H9 (cell line): ENCODE measurements at regions not wholly inside any gene's neighbourhood (a gene's known extent, or its start where the extent isn't known, plus 50 kb on each side); places are given as distances from the start of the nearest gene placed in this dataset.

Source experiments
- DNase-seq: peaks from one replicate; pipeline ENCODE4 v3.0.0-alpha.2; 2017
- H2AFZ ChIP-seq: one replicate; pipeline ENCODE4 v1.6.1; 2013; ENCODE audit warnings: mild to moderate bottlenecking, low read length, control low read depth, moderate library complexity
- H2AK5ac ChIP-seq: 2 replicates; pipeline ENCODE4 v1.6.1; 2013; ENCODE audit warnings: low read length, control low read depth, mixed read lengths; ENCODE audit not compliant: insufficient read length
- H2BK120ac ChIP-seq: one replicate; pipeline ENCODE4 v1.6.1; 2013; ENCODE audit warnings: low read depth, mild to moderate bottlenecking, low read length, control low read depth, inconsistent platforms; ENCODE audit not compliant: poor library complexity, severe bottlenecking
- H2BK12ac ChIP-seq: 2 replicates; pipeline ENCODE4 v1.6.1; 2013; ENCODE audit warnings: low read length, control low read depth, mixed read lengths, low read depth; ENCODE audit not compliant: insufficient read length
- H2BK15ac ChIP-seq: 2 replicates; pipeline ENCODE4 v1.6.1; 2013; ENCODE audit warnings: low read depth, low read length, control low read depth
- H2BK20ac ChIP-seq: one replicate; pipeline ENCODE4 v1.6.1; 2013; ENCODE audit warnings: low read depth, mild to moderate bottlenecking, low read length, control low read depth, inconsistent platforms; ENCODE audit not compliant: poor library complexity, severe bottlenecking
- H2BK5ac ChIP-seq: 2 replicates; pipeline ENCODE4 v1.6.1; 2013; ENCODE audit warnings: low read length, control low read depth, mixed read lengths; ENCODE audit not compliant: insufficient read length
- H3K14ac ChIP-seq: 2 replicates; pipeline ENCODE4 v1.6.1; 2013; ENCODE audit warnings: low read length, control low read depth; ENCODE audit not compliant: insufficient read depth
- H3K18ac ChIP-seq: 2 replicates; pipeline ENCODE4 v1.6.1; 2013; ENCODE audit warnings: low read depth, mild to moderate bottlenecking, mixed read lengths, low read length, control low read depth; ENCODE audit not compliant: insufficient read length
- H3K23ac ChIP-seq: 2 replicates; pipeline ENCODE4 v1.6.1; 2013; ENCODE audit warnings: low read length, control low read depth, mixed read lengths, low read depth; ENCODE audit not compliant: insufficient read length
- H3K23me2 ChIP-seq: 2 replicates; pipeline ENCODE4 v1.6.1; 2013; ENCODE audit warnings: low read depth, mild to moderate bottlenecking, mixed read lengths, low read length, control low read depth; ENCODE audit not compliant: insufficient read length, poor library complexity, severe bottlenecking
- H3K27ac ChIP-seq: 2 replicates; pipeline ENCODE4 v1.5.1; 2013; ENCODE audit warnings: low read length, control low read depth, mixed read lengths, low read depth; ENCODE audit not compliant: insufficient read length
- H3K27me3 ChIP-seq: 2 replicates; pipeline ENCODE4 v1.6.1; 2013; ENCODE audit warnings: low read length, control low read depth, inconsistent platforms; ENCODE audit not compliant: insufficient read depth
- H3K4ac ChIP-seq: 2 replicates; pipeline ENCODE4 v1.6.1; 2013; ENCODE audit warnings: low read depth, mild to moderate bottlenecking, control low read depth, inconsistent platforms, low read length, moderate library complexity
- H3K4me1 ChIP-seq: 2 replicates; pipeline ENCODE4 v1.6.1; 2013; ENCODE audit warnings: low read length, control low read depth, inconsistent platforms; ENCODE audit not compliant: insufficient read depth
- H3K4me2 ChIP-seq: 2 replicates; pipeline ENCODE4 v1.6.1; 2013; ENCODE audit warnings: low read length, control low read depth, mixed read lengths; ENCODE audit not compliant: insufficient read length, insufficient read depth
- H3K56ac ChIP-seq: 2 replicates; pipeline ENCODE4 v1.6.1; 2013; ENCODE audit warnings: low read depth, mild to moderate bottlenecking, mixed read lengths, low read length, control low read depth; ENCODE audit not compliant: insufficient read length
- H3K79me1 ChIP-seq: 2 replicates; pipeline ENCODE4 v1.6.1; 2013; ENCODE audit warnings: low read depth, mild to moderate bottlenecking, moderate library complexity, low read length, control low read depth, inconsistent platforms; ENCODE audit not compliant: insufficient read depth, poor library complexity, severe bottlenecking
- H3K79me2 ChIP-seq: 2 replicates; pipeline ENCODE4 v1.6.1; 2013; ENCODE audit warnings: low read length, control low read depth, inconsistent platforms; ENCODE audit not compliant: insufficient read depth
- H3K9ac ChIP-seq: 2 replicates; pipeline ENCODE4 v1.6.1; 2013; ENCODE audit warnings: low read length, control low read depth, mixed read lengths; ENCODE audit not compliant: insufficient read length; ENCODE audit errors: extremely low read depth
- H3K9me3 ChIP-seq: one replicate; pipeline ENCODE4 v1.6.1; 2013; ENCODE audit warnings: low read depth, low read length, inconsistent platforms; ENCODE audit not compliant: control insufficient read depth
- H3T11ph ChIP-seq: one replicate; pipeline ENCODE4 v1.6.1; 2013; ENCODE audit warnings: mild to moderate bottlenecking, low read length, control low read depth, inconsistent platforms
- H4K20me1 ChIP-seq: one replicate; pipeline ENCODE4 v1.6.1; 2013; ENCODE audit not compliant: control insufficient read depth, insufficient read length, insufficient read depth
- H4K5ac ChIP-seq: 2 replicates; pipeline ENCODE4 v1.6.1; 2013; ENCODE audit warnings: low read depth, mild to moderate bottlenecking, mixed read lengths, low read length, control low read depth; ENCODE audit not compliant: insufficient read length
- H4K8ac ChIP-seq: replicated peaks from 2 replicates; pipeline ENCODE4 v1.6.1; 2013; ENCODE audit warnings: low read length, control low read depth, mixed read lengths, low read depth; ENCODE audit not compliant: insufficient read length
- H4K91ac ChIP-seq: 2 replicates; pipeline ENCODE4 v1.6.1; 2013; ENCODE audit warnings: low read depth, mild to moderate bottlenecking, moderate library complexity, mixed read lengths, low read length, control low read depth; ENCODE audit not compliant: insufficient read length
- H3K27ac Mint-ChIP-seq, 3 experiments: 2 replicates in 2 of 3; 3 replicates in 1 of 3; pipeline ENCODE4 v1.8.0; 2020 to 2021; ENCODE audit warnings: mixed read lengths in 3 of 3, mild to moderate bottlenecking in 1 of 3, moderate library complexity in 1 of 3
- H3K27me3 Mint-ChIP-seq: 2 replicates; pipeline ENCODE4 v1.8.0; 2021; ENCODE audit warnings: low read depth, mild to moderate bottlenecking, moderate library complexity, mixed read lengths
- H3K36me3 Mint-ChIP-seq, 3 experiments: 2 replicates in 2 of 3; 3 replicates in 1 of 3; pipeline ENCODE4 v1.8.0; 2020 to 2021; ENCODE audit warnings: low read depth in 3 of 3, mixed read lengths in 3 of 3; ENCODE audit not compliant: insufficient read depth in 1 of 3
- H3K4me1 Mint-ChIP-seq, 2 experiments: 2 replicates each; pipeline ENCODE4 v1.8.0; 2020; ENCODE audit warnings: mixed read lengths in 2 of 2
- H3K4me3 Mint-ChIP-seq, 2 experiments: 2 replicates in 1 of 2; 3 replicates in 1 of 2; pipeline ENCODE4 v1.8.0; 2020 to 2021; ENCODE audit warnings: mild to moderate bottlenecking in 2 of 2, mixed read lengths in 2 of 2, moderate library complexity in 1 of 2
- H3K9me3 Mint-ChIP-seq, 2 experiments: 2 replicates in 1 of 2; 3 replicates in 1 of 2; pipeline ENCODE4 v1.8.0; 2020; ENCODE audit warnings: mild to moderate bottlenecking in 2 of 2, mixed read lengths in 2 of 2, moderate library complexity in 1 of 2
- CTCF ChIP-seq: fragments of 200-600 bp; sonication (generic); conservative IDR thresholded peaks from 3 replicates; pipeline ENCODE4 v1.8.0; 2021; ENCODE audit warnings: antibody characterized with exemption, mild to moderate bottlenecking
- WGBS: extraction: QIAGEN DNeasy Blood & Tissue Kit; methylation state at CpG from one replicate; pipeline ENCODE4 v1.1.7; 2013; ENCODE audit warnings: missing lambda C conversion rate, low lambda C conversion rate, mixed read lengths; ENCODE audit not compliant: insufficient read length; ENCODE audit errors: extremely low coverage; 5-methylcytosine and 5-hydroxymethylcytosine counted together

- Mint-ChIP-seq H3K9me3 (peaks cover 0 to 7% of the 10 kb centered on the region in 2 experiments; a peak in 3 of 5 replicates), H3K4me1 (no peaks in the 10 kb centered on the region), H3K36me3 (peaks cover 0 to 1% (median 0%) of the 10 kb centered on the region in 3 experiments; a peak in 1 of 7 replicates), H3K4me3 (no peak overlapping the region), H3K27ac (no peak overlapping the region), H3K27me3 (peaks cover 2% of the 10 kb centered on the region)
- no peak for DNase-seq
- no peaks in the 10 kb centered on the region for H3K23me2 ChIP-seq
- H3K4me1 ChIP-seq: no peaks in the 10 kb centered on the region
- no peaks in the 10 kb centered on the region for H3K79me2 ChIP-seq
- H4K20me1 ChIP-seq: no peaks in the 10 kb centered on the region
- no peak overlapping the region for H2BK12ac ChIP-seq
- no peak overlapping the region for H3K4me2 ChIP-seq
- no peak overlapping the region for H3K27ac ChIP-seq
- WGBS: no CpG with 5 or more reads among the region's 6 CpGs
- H3K18ac ChIP-seq: no peak overlapping the region
- H4K8ac ChIP-seq: no peak overlapping the region
- TF ChIP-seq CTCF: no peak
- no peak overlapping the region for H3K56ac ChIP-seq
- H3K79me1 ChIP-seq: no peaks in the 10 kb centered on the region
- no peak overlapping the region for H3K14ac ChIP-seq
- H3T11ph ChIP-seq: no peak overlapping the region
- no peak overlapping the region for H3K9ac ChIP-seq
- no peak overlapping the region for H2BK15ac ChIP-seq
- H2BK120ac ChIP-seq: no peak overlapping the region
- H3K27me3 ChIP-seq: no peaks in the 10 kb centered on the region
- no peak overlapping the region for H4K5ac ChIP-seq
- H2AK5ac ChIP-seq: no peak overlapping the region
- H2AFZ ChIP-seq: no peak overlapping the region
- H3K23ac ChIP-seq: no peak overlapping the region
- no peak overlapping the region for H4K91ac ChIP-seq
- no peak overlapping the region for H3K4ac ChIP-seq
- H3K9me3 ChIP-seq: no peaks in the 10 kb centered on the region
- no peak overlapping the region for H2BK5ac ChIP-seq
- H2BK20ac ChIP-seq: no peak overlapping the region
Measured at GRCh38 chr3:86748015-86748414, 242.9 kb downstream of the VGLL3 start.
